ENCODE measurements at regions not wholly inside any gene's neighbourhood (a gene's known extent, or its start where the extent isn't known, plus 50 kb on each side); places are given as distances from the start of the nearest gene placed in this dataset.

GRCh38 chr7:68744036-68744435 is 854.2 kb upstream of the AUTS2 start:
- Histone ChIP-seq H3K4me1 (ENCODE audit: insufficient read depth, low read length, poor library complexity, severe bottlenecking) (no peaks in the 10 kb centered on the region), H3K4me3 (ENCODE audit: low read length, poor library complexity, severe bottlenecking) (no peak overlapping the region), H3K27me3 (ENCODE audit: insufficient read depth, low read length, poor library complexity, severe bottlenecking) (no peaks in the 10 kb centered on the region), H3K79me2 (ENCODE audit: insufficient read depth, low read length) (no peaks in the 10 kb centered on the region), H4K20me1 (ENCODE audit: insufficient read depth, low read length, poor library complexity, severe bottlenecking) (no peaks in the 10 kb centered on the region), H3K9me3 (ENCODE audit: insufficient read depth, low read depth, low read length) (peaks cover 4% of the 10 kb centered on the region; the same call in 1 of the 2 replicates), H3K9me2 (replicated peaks; ENCODE audit: low read depth, low read length) (no peaks in the 10 kb centered on the region), H3K9ac (ENCODE audit: low read depth, low read length, poor library complexity, severe bottlenecking) (no peak overlapping the region), H3F3A (ENCODE audit: low read depth) (no peaks in the 10 kb centered on the region), H3K4me2 (ENCODE audit: low read depth, low read length, poor library complexity, severe bottlenecking) (no peak overlapping the region), H2AFZ (ENCODE audit: low read length) (no peak overlapping the region), H3K36me3 (ENCODE audit: insufficient read depth, low read length) (no peaks in the 10 kb centered on the region)
- TF ChIP-seq EZH2phosphoT487 (IDR thresholded peaks at IDR 0.05; ENCODE audit: borderline replicate concordance) = no peak
- no peak for TF ChIP-seq CTCF (conservative IDR thresholded peaks at IDR 0.05; ENCODE audit: low read length)

- Histone ChIP-seq H3K9me2 (replicated peaks; ENCODE audit: low read depth, low read length) (no peaks in the 10 kb centered on the region), H3K36me3 (ENCODE audit: insufficient read depth, low read length) (no peaks in the 10 kb centered on the region), H2AFZ (ENCODE audit: low read length) (no peak overlapping the region), H3K27me3 (ENCODE audit: insufficient read depth, low read length, poor library complexity, severe bottlenecking) (no peaks in the 10 kb centered on the region), H3K4me3 (ENCODE audit: low read length, poor library complexity, severe bottlenecking) (no peak overlapping the region), H3K79me2 (ENCODE audit: insufficient read depth, low read length) (no peaks in the 10 kb centered on the region), H3K4me1 (ENCODE audit: insufficient read depth, low read length, poor library complexity, severe bottlenecking) (no peaks in the 10 kb centered on the region), H3F3A (ENCODE audit: low read depth) (no peaks in the 10 kb centered on the region), H4K20me1 (ENCODE audit: insufficient read depth, low read length, poor library complexity, severe bottlenecking) (no peaks in the 10 kb centered on the region), H3K9ac (ENCODE audit: low read depth, low read length, poor library complexity, severe bottlenecking) (no peak overlapping the region), H3K4me2 (ENCODE audit: low read depth, low read length, poor library complexity, severe bottlenecking) (no peak overlapping the region), H3K9me3 (ENCODE audit: insufficient read depth, low read depth, low read length) (peaks cover 4% of the 10 kb centered on the region; the same call in 1 of the 2 replicates)
- TF ChIP-seq EZH2phosphoT487 (IDR thresholded peaks at IDR 0.05; ENCODE audit: borderline replicate concordance) = no peak
- no peak for TF ChIP-seq CTCF (conservative IDR thresholded peaks at IDR 0.05; ENCODE audit: low read length)
Observed at GRCh38 chr7:68748934-68749900, 849.1 kb upstream of the AUTS2 start.

- no peak overlapping the region for H2AFZ ChIP-seq (ENCODE audit: low read length)
- TF ChIP-seq CTCF (conservative IDR thresholded peaks at IDR 0.05; ENCODE audit: low read length) = no peak
- no peaks in the 10 kb centered on the region for H3K4me1 ChIP-seq (ENCODE audit: insufficient read depth, low read length, poor library complexity, severe bottlenecking)
- H3K9ac ChIP-seq (ENCODE audit: low read depth, low read length, poor library complexity, severe bottlenecking) = no peak overlapping the region
- no peaks in the 10 kb centered on the region for H3K9me2 ChIP-seq (replicated peaks; ENCODE audit: low read depth, low read length)
- H4K20me1 ChIP-seq (ENCODE audit: insufficient read depth, low read length, poor library complexity, severe bottlenecking) = no peaks in the 10 kb centered on the region
- H3K9me3 ChIP-seq (ENCODE audit: insufficient read depth, low read depth, low read length) = peaks cover 8% of the 10 kb centered on the region; the same call in 1 of the 2 replicates
- no peak overlapping the region for H3K4me3 ChIP-seq (ENCODE audit: low read length, poor library complexity, severe bottlenecking)
- H3K79me2 ChIP-seq (ENCODE audit: insufficient read depth, low read length) = no peaks in the 10 kb centered on the region
- no peaks in the 10 kb centered on the region for H3K27me3 ChIP-seq (ENCODE audit: insufficient read depth, low read length, poor library complexity, severe bottlenecking)
- H3K4me2 ChIP-seq (ENCODE audit: low read depth, low read length, poor library complexity, severe bottlenecking) = no peak overlapping the region
- H3K36me3 ChIP-seq (ENCODE audit: insufficient read depth, low read length) = no peaks in the 10 kb centered on the region
- no peaks in the 10 kb centered on the region for H3F3A ChIP-seq (ENCODE audit: low read depth)
Observed at GRCh38 chr7:68752485-68753178, 845.6 kb upstream of the AUTS2 start.
